ENCODE measurements at regions not wholly inside any gene's neighbourhood (a gene's known extent, or its start where the extent isn't known, plus 50 kb on each side); places are given as distances from the start of the nearest gene placed in this dataset.

- TF ChIP-seq CTCF (IDR thresholded peaks at IDR 0.05; ENCODE audit: extremely low read depth in 1 of 2, insufficient read depth in 1 of 2, low read depth in 1 of 2, low read length in 2 of 2) (no peak), EZH2 (IDR thresholded peaks at IDR 0.05; ENCODE audit: borderline replicate concordance, low read depth, low read length, severe bottlenecking) (no peak), POLR2A (IDR thresholded peaks at IDR 0.05; ENCODE audit: low read depth, low read length) (no peak), JUN (IDR thresholded peaks at IDR 0.05; ENCODE audit: borderline replicate concordance, insufficient read depth, insufficient read length, low read depth) (no peak)
Observed at GRCh38 chr21:43297989-43298388, 128.9 kb downstream of the SIK1 start.
